ENCODE measurements at regions not wholly inside any gene's neighbourhood (a gene's known extent, or its start where the extent isn't known, plus 50 kb on each side); places are given as distances from the start of the nearest gene placed in this dataset.

GRCh38 chr22:48927591-48927990 is 900.1 kb downstream of the BRD1 start:
- Histone ChIP-seq H2AFZ (ENCODE audit: low read length) (no peak overlapping the region), H3K9me3 (replicated peaks; ENCODE audit: insufficient read depth, low read length) (no peaks in the 10 kb centered on the region), H3K9me2 (replicated peaks; ENCODE audit: insufficient read depth, low read length) (no peaks in the 10 kb centered on the region), H3K4me2 (ENCODE audit: low read depth, low read length) (no peak overlapping the region), H3K9ac (ENCODE audit: low read length) (no peak overlapping the region), H3K27ac (ENCODE audit: low read length) (no peak overlapping the region), H3F3A (ENCODE audit: insufficient read depth, low read length) (no peaks in the 10 kb centered on the region), H3K79me2 (ENCODE audit: low read length) (no peaks in the 10 kb centered on the region), H3K27me3 (replicated peaks; ENCODE audit: insufficient read depth, low read length) (peaks cover 86% of the 10 kb centered on the region), H3K36me3 (replicated peaks; ENCODE audit: insufficient read depth, low read length) (no peaks in the 10 kb centered on the region), H3K4me3 (ENCODE audit: low read length) (no peak overlapping the region), H4K20me1 (ENCODE audit: insufficient read depth, low read length) (no peaks in the 10 kb centered on the region), H3K4me1 (ENCODE audit: low read length) (no peaks in the 10 kb centered on the region)
- DNase-seq: no peak
- no peak for TF ChIP-seq CTCF (IDR thresholded peaks at IDR 0.05; ENCODE audit: low read length)
- no peak for TF ChIP-seq EZH2phosphoT487 (IDR thresholded peaks at IDR 0.05; ENCODE audit: low read length)
- TF ChIP-seq EZH2 (optimal IDR thresholded peaks at IDR 0.05; ENCODE audit: low read depth, low read length): no peak

- H4K20me1 ChIP-seq (ENCODE audit: insufficient read depth, low read length): no peaks in the 10 kb centered on the region
- H3K4me2 ChIP-seq (ENCODE audit: low read depth, low read length): no peak overlapping the region
- H3F3A ChIP-seq (ENCODE audit: insufficient read depth, low read length): no peaks in the 10 kb centered on the region
- H3K4me1 ChIP-seq (ENCODE audit: low read length): no peaks in the 10 kb centered on the region
- peaks cover 90% of the 10 kb centered on the region for H3K27me3 ChIP-seq (replicated peaks; ENCODE audit: insufficient read depth, low read length)
- no peak for DNase-seq
- no peaks in the 10 kb centered on the region for H3K9me3 ChIP-seq (replicated peaks; ENCODE audit: insufficient read depth, low read length)
- H3K9me2 ChIP-seq (replicated peaks; ENCODE audit: insufficient read depth, low read length): no peaks in the 10 kb centered on the region
- TF ChIP-seq CTCF (IDR thresholded peaks at IDR 0.05; ENCODE audit: low read length) (no peak), EZH2phosphoT487 (IDR thresholded peaks at IDR 0.05; ENCODE audit: low read length) (no peak), EZH2 (optimal IDR thresholded peaks at IDR 0.05; ENCODE audit: low read depth, low read length) (no peak)
- no peak overlapping the region for H3K4me3 ChIP-seq (ENCODE audit: low read length)
- H3K9ac ChIP-seq (ENCODE audit: low read length): no peak overlapping the region
- no peak overlapping the region for H2AFZ ChIP-seq (ENCODE audit: low read length)
- H3K36me3 ChIP-seq (replicated peaks; ENCODE audit: insufficient read depth, low read length): no peaks in the 10 kb centered on the region
- no peaks in the 10 kb centered on the region for H3K79me2 ChIP-seq (ENCODE audit: low read length)
- H3K27ac ChIP-seq (ENCODE audit: low read length): no peak overlapping the region
Measured at GRCh38 chr22:48926643-48927042, 901.0 kb downstream of the BRD1 start.

DNA sequence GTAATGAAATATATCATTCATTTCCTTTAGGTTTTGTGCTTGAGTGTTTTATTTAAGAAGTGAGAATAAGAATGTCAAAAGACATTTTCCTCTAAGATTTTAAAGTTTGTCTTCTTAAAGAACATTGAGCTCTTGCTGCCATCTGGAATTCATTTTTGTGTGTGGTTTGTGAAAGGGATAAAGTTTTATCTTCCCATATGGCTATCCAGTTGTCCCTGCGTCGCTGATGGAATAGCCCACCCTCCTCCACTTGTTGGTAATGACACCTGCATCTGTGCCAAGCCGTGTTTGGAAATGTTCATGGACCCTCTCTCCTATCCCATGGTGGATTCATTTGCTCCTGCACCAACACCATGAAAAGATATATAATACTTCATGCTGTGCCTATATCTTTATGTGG is 901.5 kb downstream of the BRD1 start:
- H3K9me3 ChIP-seq (replicated peaks; ENCODE audit: insufficient read depth, low read length): no peaks in the 10 kb centered on the region
- no peak for DNase-seq
- H3K4me1 ChIP-seq (ENCODE audit: low read length): no peaks in the 10 kb centered on the region
- H3F3A ChIP-seq (ENCODE audit: insufficient read depth, low read length): no peaks in the 10 kb centered on the region
- no peaks in the 10 kb centered on the region for H3K79me2 ChIP-seq (ENCODE audit: low read length)
- H2AFZ ChIP-seq (ENCODE audit: low read length): no peak overlapping the region
- no peak overlapping the region for H3K9ac ChIP-seq (ENCODE audit: low read length)
- H4K20me1 ChIP-seq (ENCODE audit: insufficient read depth, low read length): no peaks in the 10 kb centered on the region
- H3K27ac ChIP-seq (ENCODE audit: low read length): no peak overlapping the region
- H3K4me3 ChIP-seq (ENCODE audit: low read length): no peak overlapping the region
- no peak overlapping the region for H3K4me2 ChIP-seq (ENCODE audit: low read depth, low read length)
- no peaks in the 10 kb centered on the region for H3K9me2 ChIP-seq (replicated peaks; ENCODE audit: insufficient read depth, low read length)
- peaks cover 90% of the 10 kb centered on the region for H3K27me3 ChIP-seq (replicated peaks; ENCODE audit: insufficient read depth, low read length)
- TF ChIP-seq EZH2 (optimal IDR thresholded peaks at IDR 0.05; ENCODE audit: low read depth, low read length) (no peak), CTCF (IDR thresholded peaks at IDR 0.05; ENCODE audit: low read length) (no peak), EZH2phosphoT487 (IDR thresholded peaks at IDR 0.05; ENCODE audit: low read length) (no peak)
- no peaks in the 10 kb centered on the region for H3K36me3 ChIP-seq (replicated peaks; ENCODE audit: insufficient read depth, low read length)

Measured in MM.1S (cell line).